ENCODE measurements at regions not wholly inside any gene's neighbourhood (a gene's known extent, or its start where the extent isn't known, plus 50 kb on each side); places are given as distances from the start of the nearest gene placed in this dataset.

DNA sequence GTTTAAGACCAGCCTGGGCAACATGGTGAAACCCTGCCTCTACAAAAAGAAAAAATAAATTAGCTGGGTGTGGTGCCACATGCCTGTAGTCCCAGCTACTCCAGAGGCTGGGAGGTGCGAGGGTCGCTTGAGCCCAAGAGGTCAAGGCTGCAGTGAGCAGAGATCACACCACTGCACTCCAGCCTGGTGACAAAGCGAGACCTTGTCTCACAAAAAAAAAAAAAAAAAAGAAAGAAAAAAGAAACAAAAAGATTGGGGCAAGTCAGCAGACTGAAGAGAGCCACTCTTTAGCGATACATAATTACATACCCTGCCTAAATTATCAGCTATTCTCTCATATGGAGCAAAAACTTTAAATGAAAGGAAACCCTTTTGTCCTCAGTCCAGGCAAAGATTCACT is 53.6 kb upstream of the MAP3K13 start (continued):
- TF ChIP-seq, protein P1, sequence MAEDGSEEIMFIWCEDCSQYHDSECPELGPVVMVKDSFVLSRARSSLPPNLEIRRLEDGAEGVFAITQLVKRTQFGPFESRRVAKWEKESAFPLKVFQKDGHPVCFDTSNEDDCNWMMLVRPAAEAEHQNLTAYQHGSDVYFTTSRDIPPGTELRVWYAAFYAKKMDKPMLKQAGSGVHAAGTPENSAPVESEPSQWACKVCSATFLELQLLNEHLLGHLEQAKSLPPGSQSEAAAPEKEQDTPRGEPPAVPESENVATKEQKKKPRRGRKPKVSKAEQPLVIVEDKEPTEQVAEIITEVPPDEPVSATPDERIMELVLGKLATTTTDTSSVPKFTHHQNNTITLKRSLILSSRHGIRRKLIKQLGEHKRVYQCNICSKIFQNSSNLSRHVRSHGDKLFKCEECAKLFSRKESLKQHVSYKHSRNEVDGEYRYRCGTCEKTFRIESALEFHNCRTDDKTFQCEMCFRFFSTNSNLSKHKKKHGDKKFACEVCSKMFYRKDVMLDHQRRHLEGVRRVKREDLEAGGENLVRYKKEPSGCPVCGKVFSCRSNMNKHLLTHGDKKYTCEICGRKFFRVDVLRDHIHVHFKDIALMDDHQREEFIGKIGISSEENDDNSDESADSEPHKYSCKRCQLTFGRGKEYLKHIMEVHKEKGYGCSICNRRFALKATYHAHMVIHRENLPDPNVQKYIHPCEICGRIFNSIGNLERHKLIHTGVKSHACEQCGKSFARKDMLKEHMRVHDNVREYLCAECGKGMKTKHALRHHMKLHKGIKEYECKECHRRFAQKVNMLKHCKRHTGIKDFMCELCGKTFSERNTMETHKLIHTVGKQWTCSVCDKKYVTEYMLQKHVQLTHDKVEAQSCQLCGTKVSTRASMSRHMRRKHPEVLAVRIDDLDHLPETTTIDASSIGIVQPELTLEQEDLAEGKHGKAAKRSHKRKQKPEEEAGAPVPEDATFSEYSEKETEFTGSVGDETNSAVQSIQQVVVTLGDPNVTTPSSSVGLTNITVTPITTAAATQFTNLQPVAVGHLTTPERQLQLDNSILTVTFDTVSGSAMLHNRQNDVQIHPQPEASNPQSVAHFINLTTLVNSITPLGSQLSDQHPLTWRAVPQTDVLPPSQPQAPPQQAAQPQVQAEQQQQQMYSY (CRISPR knock-in tag; IDR thresholded peaks at IDR 0.05): no peak
- no peak for TF ChIP-seq SIX4 (CRISPR knock-in tag; IDR thresholded peaks at IDR 0.05)
- no peak for TF ChIP-seq ZNF605 (CRISPR knock-in tag; IDR thresholded peaks at IDR 0.05)
- TF ChIP-seq ZBTB21 (CRISPR knock-in tag; IDR thresholded peaks at IDR 0.05): no peak
- TF ChIP-seq KLF6 (CRISPR knock-in tag; IDR thresholded peaks at IDR 0.05): no peak
- no peak for TF ChIP-seq POLR2G (IDR thresholded peaks at IDR 0.05; ENCODE audit: low read depth, low read length)
- TF ChIP-seq SNAPC2 (CRISPR knock-in tag; IDR thresholded peaks at IDR 0.05): no peak
- no peak for TF ChIP-seq ZNF615 (CRISPR knock-in tag; IDR thresholded peaks at IDR 0.05; ENCODE audit: borderline replicate concordance)
- TF ChIP-seq RFX1 (IDR thresholded peaks at IDR 0.05): no peak
- no peak for TF ChIP-seq TEAD3 (CRISPR knock-in tag; optimal IDR thresholded peaks at IDR 0.05; ENCODE audit: borderline replicate concordance)
- no peak for TF ChIP-seq FOXP1 (IDR thresholded peaks at IDR 0.05)
- TF ChIP-seq FOXP1 (CRISPR knock-in tag; IDR thresholded peaks at IDR 0.05): 0 out of 2 replicates have a peak, but pooled peaks have one; percentile 4
- TF ChIP-seq, protein P2, sequence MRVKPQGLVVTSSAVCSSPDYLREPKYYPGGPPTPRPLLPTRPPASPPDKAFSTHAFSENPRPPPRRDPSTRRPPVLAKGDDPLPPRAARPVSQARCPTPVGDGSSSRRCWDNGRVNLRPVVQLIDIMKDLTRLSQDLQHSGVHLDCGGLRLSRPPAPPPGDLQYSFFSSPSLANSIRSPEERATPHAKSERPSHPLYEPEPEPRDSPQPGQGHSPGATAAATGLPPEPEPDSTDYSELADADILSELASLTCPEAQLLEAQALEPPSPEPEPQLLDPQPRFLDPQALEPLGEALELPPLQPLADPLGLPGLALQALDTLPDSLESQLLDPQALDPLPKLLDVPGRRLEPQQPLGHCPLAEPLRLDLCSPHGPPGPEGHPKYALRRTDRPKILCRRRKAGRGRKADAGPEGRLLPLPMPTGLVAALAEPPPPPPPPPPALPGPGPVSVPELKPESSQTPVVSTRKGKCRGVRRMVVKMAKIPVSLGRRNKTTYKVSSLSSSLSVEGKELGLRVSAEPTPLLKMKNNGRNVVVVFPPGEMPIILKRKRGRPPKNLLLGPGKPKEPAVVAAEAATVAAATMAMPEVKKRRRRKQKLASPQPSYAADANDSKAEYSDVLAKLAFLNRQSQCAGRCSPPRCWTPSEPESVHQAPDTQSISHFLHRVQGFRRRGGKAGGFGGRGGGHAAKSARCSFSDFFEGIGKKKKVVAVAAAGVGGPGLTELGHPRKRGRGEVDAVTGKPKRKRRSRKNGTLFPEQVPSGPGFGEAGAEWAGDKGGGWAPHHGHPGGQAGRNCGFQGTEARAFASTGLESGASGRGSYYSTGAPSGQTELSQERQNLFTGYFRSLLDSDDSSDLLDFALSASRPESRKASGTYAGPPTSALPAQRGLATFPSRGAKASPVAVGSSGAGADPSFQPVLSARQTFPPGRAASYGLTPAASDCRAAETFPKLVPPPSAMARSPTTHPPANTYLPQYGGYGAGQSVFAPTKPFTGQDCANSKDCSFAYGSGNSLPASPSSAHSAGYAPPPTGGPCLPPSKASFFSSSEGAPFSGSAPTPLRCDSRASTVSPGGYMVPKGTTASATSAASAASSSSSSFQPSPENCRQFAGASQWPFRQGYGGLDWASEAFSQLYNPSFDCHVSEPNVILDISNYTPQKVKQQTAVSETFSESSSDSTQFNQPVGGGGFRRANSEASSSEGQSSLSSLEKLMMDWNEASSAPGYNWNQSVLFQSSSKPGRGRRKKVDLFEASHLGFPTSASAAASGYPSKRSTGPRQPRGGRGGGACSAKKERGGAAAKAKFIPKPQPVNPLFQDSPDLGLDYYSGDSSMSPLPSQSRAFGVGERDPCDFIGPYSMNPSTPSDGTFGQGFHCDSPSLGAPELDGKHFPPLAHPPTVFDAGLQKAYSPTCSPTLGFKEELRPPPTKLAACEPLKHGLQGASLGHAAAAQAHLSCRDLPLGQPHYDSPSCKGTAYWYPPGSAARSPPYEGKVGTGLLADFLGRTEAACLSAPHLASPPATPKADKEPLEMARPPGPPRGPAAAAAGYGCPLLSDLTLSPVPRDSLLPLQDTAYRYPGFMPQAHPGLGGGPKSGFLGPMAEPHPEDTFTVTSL (CRISPR knock-in tag; IDR thresholded peaks at IDR 0.05; ENCODE audit: borderline replicate concordance): peak; percentile 13; the same call in 1 of the 2 replicates
- no peak for TF ChIP-seq ATF7 (IDR thresholded peaks at IDR 0.05)
- no peak for TF ChIP-seq ATF7 (CRISPR knock-in tag; IDR thresholded peaks at IDR 0.05)
- no peak for TF ChIP-seq ZNF891 (CRISPR knock-in tag; IDR thresholded peaks at IDR 0.05)
- no peak for TF ChIP-seq YY1 (IDR thresholded peaks at IDR 0.05; ENCODE audit: insufficient read depth, insufficient replicate concordance, low read depth, low read length)
- TF ChIP-seq MATR3 (CRISPR knock-in tag; IDR thresholded peaks at IDR 0.05): no peak
- TF ChIP-seq RBM22 (optimal IDR thresholded peaks at IDR 0.05; ENCODE audit: low read length): no peak
- TF ChIP-seq, protein P3, sequence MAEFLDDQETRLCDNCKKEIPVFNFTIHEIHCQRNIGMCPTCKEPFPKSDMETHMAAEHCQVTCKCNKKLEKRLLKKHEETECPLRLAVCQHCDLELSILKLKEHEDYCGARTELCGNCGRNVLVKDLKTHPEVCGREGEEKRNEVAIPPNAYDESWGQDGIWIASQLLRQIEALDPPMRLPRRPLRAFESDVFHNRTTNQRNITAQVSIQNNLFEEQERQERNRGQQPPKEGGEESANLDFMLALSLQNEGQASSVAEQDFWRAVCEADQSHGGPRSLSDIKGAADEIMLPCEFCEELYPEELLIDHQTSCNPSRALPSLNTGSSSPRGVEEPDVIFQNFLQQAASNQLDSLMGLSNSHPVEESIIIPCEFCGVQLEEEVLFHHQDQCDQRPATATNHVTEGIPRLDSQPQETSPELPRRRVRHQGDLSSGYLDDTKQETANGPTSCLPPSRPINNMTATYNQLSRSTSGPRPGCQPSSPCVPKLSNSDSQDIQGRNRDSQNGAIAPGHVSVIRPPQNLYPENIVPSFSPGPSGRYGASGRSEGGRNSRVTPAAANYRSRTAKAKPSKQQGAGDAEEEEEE (CRISPR knock-in tag; IDR thresholded peaks at IDR 0.05; ENCODE audit: borderline replicate concordance): no peak
- TF ChIP-seq RARA (CRISPR knock-in tag; IDR thresholded peaks at IDR 0.05): peak; percentile 69
- no peak for TF ChIP-seq GABPA (IDR thresholded peaks at IDR 0.05; ENCODE audit: low read depth, low read length)
- TF ChIP-seq GABPA (CRISPR knock-in tag; IDR thresholded peaks at IDR 0.05; ENCODE audit: low read depth): no peak
- TF ChIP-seq NFRKB (IDR thresholded peaks at IDR 0.05): no peak
- TF ChIP-seq ERF (CRISPR knock-in tag; IDR thresholded peaks at IDR 0.05): no peak; the same call in 1 of the 2 replicates

Measured in HepG2 (cell line).